ENCODE measurements at regions not wholly inside any gene's neighbourhood (a gene's known extent, or its start where the extent isn't known, plus 50 kb on each side); places are given as distances from the start of the nearest gene placed in this dataset.
"Not testable (repeated sequence)": the region's sequence is repeated elsewhere in the genome, so short reads cannot be mapped to it uniquely, and the experiment has no call there.

DNA sequence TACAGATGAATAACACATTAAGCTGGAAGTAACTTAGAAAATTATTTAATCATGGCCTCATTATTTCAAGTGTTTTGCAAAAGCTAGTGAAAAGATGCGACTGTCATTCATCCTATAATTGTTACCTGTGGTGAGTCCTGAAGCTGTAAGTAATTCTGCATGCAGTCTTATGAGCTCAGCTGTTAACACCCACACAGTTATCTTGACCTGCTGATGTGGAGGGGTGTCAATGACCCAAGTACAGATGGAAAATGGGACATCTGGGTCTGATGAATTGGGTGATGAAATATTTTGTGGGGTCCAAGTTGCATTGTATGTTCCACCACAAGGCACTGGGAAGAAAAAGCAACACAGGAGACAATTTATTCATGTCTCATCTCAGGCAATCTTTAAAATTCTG is 68.9 kb downstream of the OR13A1 start:
- no peak for DNase-seq (ENCODE audit: low read depth in 3 of 3, low spot score in 1 of 3)

DNA sequence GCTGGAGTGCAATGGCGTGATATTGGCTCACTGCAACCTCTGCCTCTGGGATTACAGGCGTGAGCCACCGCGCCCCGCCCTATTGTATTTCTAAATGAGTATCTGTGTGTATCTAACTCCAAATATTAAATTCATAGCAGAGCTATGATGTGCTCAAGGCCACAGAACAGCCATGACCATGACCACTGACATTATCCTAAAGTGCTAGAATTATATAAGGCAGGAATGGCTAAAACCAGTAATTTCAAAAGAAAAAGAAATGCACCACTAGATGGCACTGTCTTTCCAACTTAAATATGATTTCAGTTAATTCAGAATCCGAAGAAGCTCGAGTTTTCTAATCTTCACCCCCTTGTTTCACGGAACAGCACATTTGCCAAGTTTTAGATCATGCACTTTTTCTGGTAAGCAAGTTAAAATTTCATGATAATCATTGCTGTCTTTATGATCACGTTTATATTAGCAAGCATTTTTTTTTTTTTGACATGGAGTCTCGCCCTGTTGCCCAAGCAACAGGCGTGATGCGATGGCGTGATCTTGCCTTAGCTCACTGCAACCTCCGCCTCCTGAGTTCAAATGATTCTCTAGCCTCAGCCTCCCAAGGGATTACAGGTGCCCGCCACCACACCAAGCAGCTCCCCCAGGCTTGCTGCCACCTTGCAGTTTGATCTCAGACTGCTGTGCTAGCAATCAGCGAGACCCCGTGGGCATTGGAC is 65.3 kb downstream of the OR13A1 start:
- DNase-seq (ENCODE audit: low read depth in 3 of 3, low spot score in 1 of 3): no peak

DNA sequence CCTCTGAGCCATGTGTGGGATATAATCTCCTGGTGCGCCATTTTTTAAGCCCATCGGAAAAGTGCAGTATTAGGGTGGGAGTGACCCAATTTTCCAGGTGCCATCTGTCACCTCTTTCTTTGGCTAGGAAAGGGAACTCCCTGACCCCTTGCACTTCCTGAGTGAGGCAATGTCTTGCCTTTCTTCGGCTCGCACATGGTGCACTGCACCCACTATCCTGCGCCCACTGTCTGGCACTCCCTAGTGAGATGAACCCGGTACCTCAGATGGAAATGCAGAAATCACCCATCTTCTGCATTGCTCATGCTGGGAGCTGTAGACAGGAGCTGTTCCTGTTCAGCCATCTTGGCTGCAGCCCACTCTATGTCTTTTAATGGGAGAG is 64.7 kb downstream of the OR13A1 start:
- not testable (repeated sequence) for DNase-seq (ENCODE audit: low read depth in 3 of 3, low spot score in 1 of 3)

Data from stimulated activated CD4-positive, alpha-beta T cell treated with anti-CD3 and anti-CD28 coated beads, TNF-alpha, amount 100 ng/mL, for 1 hour (primary cell).